Cardiac fibroblast (primary cell): ENCODE measurements at regions not wholly inside any gene's neighbourhood (a gene's known extent, or its start where the extent isn't known, plus 50 kb on each side); places are given as distances from the start of the nearest gene placed in this dataset.

Experiments
- DNase-seq, 2 donors: peaks; one replicate each; pipeline versions ENCODE4 v3.0.0 to v3.0.0-alpha.2; 2010; ENCODE audit warnings: low read depth in 2 of 2
- H3K4me3 ChIP-seq, 2 donors: replicated peaks in 1 of 2; 1 replicate in 1 of 2; 2 replicates in 1 of 2; pipeline ENCODE4 v1.5.1; 2011; ENCODE audit warnings: low read depth in 2 of 2, low read length in 2 of 2, mild to moderate bottlenecking in 2 of 2, moderate library complexity in 1 of 2
- CTCF ChIP-seq: IDR thresholded peaks from one replicate; pipeline ENCODE4 v1.5.1; 2011; ENCODE audit warnings: low read depth, mild to moderate bottlenecking, low read length, inconsistent platforms

- no peak for DNase-seq
- H3K4me3 ChIP-seq: no peak overlapping the region
- no peak for TF ChIP-seq CTCF
Observed at GRCh38 chrX:107542040-107542439, 86.3 kb upstream of the PRPS1 start.

GRCh38 chrX:107542500-107542899, 85.8 kb upstream of the PRPS1 start:
- TF ChIP-seq CTCF: peak; percentile 8
- DNase-seq: peak in 1 of 2 donors; percentile 21
- no peak overlapping the region for H3K4me3 ChIP-seq

GRCh38 chrX:107547621-107548020, 80.7 kb upstream of the PRPS1 start:
- DNase-seq: no peak
- no peak overlapping the region for H3K4me3 ChIP-seq
- no peak for TF ChIP-seq CTCF

GRCh38 chrX:107548775-107549174, 79.5 kb upstream of the PRPS1 start:
- H3K4me3 ChIP-seq: no peak overlapping the region
- TF ChIP-seq CTCF: no peak
- DNase-seq: no peak

GRCh38 chrX:107549504-107549903, 78.8 kb upstream of the PRPS1 start:
- no peak for TF ChIP-seq CTCF
- H3K4me3 ChIP-seq: no peak overlapping the region
- no peak for DNase-seq

GRCh38 chrX:107551546-107551945, 76.8 kb upstream of the PRPS1 start:
- no peak for DNase-seq
- H3K4me3 ChIP-seq: no peak overlapping the region
- TF ChIP-seq CTCF: no peak

GRCh38 chrX:107552930-107553329, 75.4 kb upstream of the PRPS1 start:
- TF ChIP-seq CTCF: no peak
- peak in 1 of 2 donors; percentile 11 for DNase-seq
- H3K4me3 ChIP-seq: no peak overlapping the region
